ENCODE measurements at regions not wholly inside any gene's neighbourhood (a gene's known extent, or its start where the extent isn't known, plus 50 kb on each side); places are given as distances from the start of the nearest gene placed in this dataset.
A peak's percentile ranks its signal among the peaks of the same experiment; 100 is the strongest.
"Not testable (repeated sequence)": the region's sequence is repeated elsewhere in the genome, so short reads cannot be mapped to it uniquely, and the experiment has no call there.

- no peak for DNase-seq
Observed at GRCh38 chr6:113004470-113005270, 657.5 kb downstream of the RFPL4B start.

- DNase-seq: no peak
Observed at GRCh38 chr6:113006494-113006893, 659.4 kb downstream of the RFPL4B start.

- DNase-seq: no peak
Observed at GRCh38 chr6:113009682-113010081, 662.6 kb downstream of the RFPL4B start.

- DNase-seq: no peak
Observed at GRCh38 chr6:113010196-113010989, 663.3 kb downstream of the RFPL4B start.

GRCh38 chr6:113011389-113011788, 664.3 kb downstream of the RFPL4B start:
- no peak for DNase-seq

- no peak for DNase-seq
Observed at GRCh38 chr6:113011801-113012200, 664.7 kb downstream of the RFPL4B start.

- DNase-seq: no peak
Observed at GRCh38 chr6:113015249-113015648, 668.1 kb downstream of the RFPL4B start.

- no peak for DNase-seq
Observed at GRCh38 chr6:113017353-113017752, 670.2 kb downstream of the RFPL4B start.

- DNase-seq: peak; percentile 70
Observed at GRCh38 chr6:113018351-113019151, 671.4 kb downstream of the RFPL4B start.

GRCh38 chr6:113019176-113019575, 672.0 kb downstream of the RFPL4B start:
- DNase-seq: no peak

- no peak for DNase-seq
Observed at GRCh38 chr6:113027780-113028179, 680.6 kb downstream of the RFPL4B start.

GRCh38 chr6:113029161-113029560, 682.0 kb downstream of the RFPL4B start:
- DNase-seq: not testable (repeated sequence)

GRCh38 chr6:113031591-113032238, 684.6 kb downstream of the RFPL4B start:
- no peak for DNase-seq

- DNase-seq: no peak
Observed at GRCh38 chr6:113039005-113039404, 691.9 kb downstream of the RFPL4B start.

- DNase-seq: no peak
Observed at GRCh38 chr6:113047148-113047547, 700.0 kb downstream of the RFPL4B start.

GRCh38 chr6:113047932-113048331, 700.8 kb downstream of the RFPL4B start:
- DNase-seq: no peak

GRCh38 chr6:113048741-113049140, 701.6 kb downstream of the RFPL4B start:
- no peak for DNase-seq

- DNase-seq: no peak
Observed at GRCh38 chr6:113049190-113049589, 702.1 kb downstream of the RFPL4B start.

GRCh38 chr6:113050010-113050858, 703.1 kb downstream of the RFPL4B start:
- peak; percentile 41 for DNase-seq

- peak; percentile 37 for DNase-seq
Observed at GRCh38 chr6:113050979-113051378, 703.8 kb downstream of the RFPL4B start.

GRCh38 chr6:113052506-113052905, 705.4 kb downstream of the RFPL4B start:
- no peak for DNase-seq

GRCh38 chr6:113055061-113055460, 707.9 kb downstream of the RFPL4B start:
- no peak for DNase-seq
